ENCODE measurements at regions not wholly inside any gene's neighbourhood (a gene's known extent, or its start where the extent isn't known, plus 50 kb on each side); places are given as distances from the start of the nearest gene placed in this dataset.

- H3K27ac ChIP-seq: peak overlapping the region; percentile 64
- DNase-seq (ENCODE audit: low read depth, low spot score): no peak
Observed at GRCh38 chr20:39523405-39523804, 561.3 kb downstream of the DHX35 start.

DNA sequence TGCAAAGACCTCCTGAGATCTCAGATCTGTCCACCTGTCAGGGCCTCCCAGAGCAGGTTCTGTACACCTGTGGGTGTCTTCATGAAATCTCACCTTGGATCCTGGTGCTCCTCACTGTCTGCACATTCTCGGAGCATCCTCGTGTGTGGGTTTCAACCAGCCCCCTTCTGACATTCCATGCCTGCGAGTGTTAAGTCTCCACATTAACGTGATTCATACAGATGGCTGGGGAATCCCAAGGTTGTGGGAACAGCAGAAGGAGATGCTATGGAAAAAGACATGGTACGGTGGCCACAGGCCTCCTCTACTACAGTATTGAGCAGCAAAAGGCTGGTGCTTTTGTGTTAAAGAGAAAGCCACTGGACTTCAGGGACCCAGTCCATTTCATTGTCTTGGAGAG, 556.5 kb downstream of the DHX35 start:
- DNase-seq (ENCODE audit: low read depth, low spot score): no peak
- no peak overlapping the region for H3K27ac ChIP-seq

DNA sequence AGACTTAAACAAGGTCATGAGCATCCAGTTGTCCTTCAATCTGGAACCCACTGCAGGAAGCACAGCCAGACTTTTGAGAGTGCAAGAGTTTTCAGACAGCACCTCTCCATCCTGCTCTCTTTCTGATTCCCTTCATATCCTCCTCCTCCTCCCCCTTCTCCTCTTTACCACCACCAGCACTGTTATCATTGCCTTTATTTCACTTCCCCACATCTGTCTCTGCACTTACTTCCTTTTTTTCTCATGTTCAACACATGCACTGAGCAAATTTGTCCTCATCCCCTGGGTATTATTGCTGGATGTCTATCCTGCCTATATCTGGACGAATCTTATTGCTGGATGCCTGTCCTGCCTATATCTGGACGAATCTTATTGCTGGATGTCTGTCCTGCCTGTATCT, 554.8 kb downstream of the DHX35 start:
- H3K27ac ChIP-seq: no peak overlapping the region
- DNase-seq (ENCODE audit: low read depth, low spot score): no peak

DNA sequence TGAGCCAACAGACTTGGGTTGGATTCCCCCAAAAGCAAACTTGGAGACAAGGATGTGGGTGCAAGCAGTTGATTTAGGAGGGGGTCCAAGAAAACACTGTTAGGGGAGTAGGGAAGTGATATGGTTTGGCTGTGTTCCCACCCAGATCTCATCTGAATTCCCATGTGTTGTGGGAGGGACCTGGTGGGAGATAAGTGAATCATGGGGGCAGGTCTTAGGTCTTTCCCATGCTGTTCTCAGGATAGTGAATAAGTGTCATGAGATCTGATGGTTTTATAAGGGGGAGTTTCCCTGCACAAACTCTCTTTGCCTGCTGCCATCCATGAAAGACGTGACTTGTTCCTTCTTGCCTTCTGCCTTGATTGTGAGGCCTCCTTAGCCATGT, 542.6 kb downstream of the DHX35 start:
- no peak overlapping the region for H3K27ac ChIP-seq
- DNase-seq (ENCODE audit: low read depth, low spot score): no peak

DNA sequence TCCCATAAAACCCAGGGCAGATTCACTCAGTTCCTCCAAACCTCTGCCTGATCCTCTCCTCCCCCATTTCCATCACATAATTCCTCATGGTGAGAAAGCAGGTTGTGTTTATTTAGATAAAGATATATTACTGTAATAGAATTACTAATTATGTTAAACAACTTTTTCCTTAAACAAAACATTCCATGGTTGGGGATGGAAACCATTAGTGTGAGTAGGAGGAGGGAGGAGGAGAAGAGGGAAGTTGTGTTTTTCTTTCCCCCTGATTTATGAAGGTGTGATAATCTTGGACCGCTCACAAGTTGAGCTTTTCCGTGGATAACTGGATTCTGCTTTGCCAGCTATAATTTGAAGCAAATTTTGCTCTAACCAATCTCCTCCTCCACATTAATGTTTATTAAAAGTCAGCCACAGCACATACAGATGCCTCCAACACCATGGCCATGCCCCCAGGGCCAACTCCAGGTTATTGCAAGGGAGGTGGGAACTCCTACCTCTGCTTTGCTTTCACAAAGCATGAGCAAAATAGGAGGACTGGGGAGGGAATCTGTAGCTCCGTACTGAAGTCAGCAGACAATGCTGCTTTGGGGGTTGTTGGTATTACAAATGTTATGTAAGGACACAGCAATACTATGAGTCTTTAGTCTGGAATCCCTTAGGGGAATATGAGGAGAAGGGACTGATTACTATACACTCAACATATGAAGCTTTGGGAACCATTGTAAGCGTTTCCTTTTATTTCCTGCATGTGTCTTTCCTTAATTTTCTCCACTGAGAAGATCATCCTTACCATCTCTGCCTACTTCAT, 542.0 kb downstream of the DHX35 start:
- no peak for DNase-seq (ENCODE audit: low read depth, low spot score)
- H3K27ac ChIP-seq: no peak overlapping the region

DNA sequence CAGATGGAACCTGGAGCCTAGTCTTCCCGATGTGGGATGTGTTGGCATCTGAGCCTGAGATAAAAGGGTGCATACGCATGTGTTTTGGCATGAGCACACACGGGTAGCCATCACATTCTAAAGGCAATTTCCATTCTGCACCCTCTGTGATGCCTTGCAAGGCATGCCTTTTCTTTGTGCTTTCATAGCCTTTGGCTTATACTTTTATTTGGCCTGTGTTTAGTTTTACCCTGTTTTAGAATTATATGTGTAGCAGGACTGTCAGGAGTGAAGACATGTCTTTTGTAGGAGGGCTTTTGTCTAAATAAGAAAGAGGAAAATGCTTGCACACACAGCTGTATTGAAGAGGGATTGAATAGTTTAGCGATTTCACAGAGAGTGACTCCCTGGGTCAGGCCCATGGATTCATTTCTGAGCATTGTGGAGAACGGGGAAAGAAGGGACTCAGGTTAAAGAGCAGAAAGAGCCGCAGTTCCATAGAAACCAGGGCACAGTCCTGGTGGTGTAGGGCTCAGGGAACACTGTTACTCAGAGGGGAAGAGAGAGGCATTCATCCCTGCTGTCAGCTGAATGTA, 530.2 kb downstream of the DHX35 start:
- DNase-seq (ENCODE audit: low read depth, low spot score): no peak
- no peak overlapping the region for H3K27ac ChIP-seq

GRCh38 chr20:39491711-39492110, 529.6 kb downstream of the DHX35 start:
- no peak overlapping the region for H3K27ac ChIP-seq
- DNase-seq (ENCODE audit: low read depth, low spot score): no peak

DNA sequence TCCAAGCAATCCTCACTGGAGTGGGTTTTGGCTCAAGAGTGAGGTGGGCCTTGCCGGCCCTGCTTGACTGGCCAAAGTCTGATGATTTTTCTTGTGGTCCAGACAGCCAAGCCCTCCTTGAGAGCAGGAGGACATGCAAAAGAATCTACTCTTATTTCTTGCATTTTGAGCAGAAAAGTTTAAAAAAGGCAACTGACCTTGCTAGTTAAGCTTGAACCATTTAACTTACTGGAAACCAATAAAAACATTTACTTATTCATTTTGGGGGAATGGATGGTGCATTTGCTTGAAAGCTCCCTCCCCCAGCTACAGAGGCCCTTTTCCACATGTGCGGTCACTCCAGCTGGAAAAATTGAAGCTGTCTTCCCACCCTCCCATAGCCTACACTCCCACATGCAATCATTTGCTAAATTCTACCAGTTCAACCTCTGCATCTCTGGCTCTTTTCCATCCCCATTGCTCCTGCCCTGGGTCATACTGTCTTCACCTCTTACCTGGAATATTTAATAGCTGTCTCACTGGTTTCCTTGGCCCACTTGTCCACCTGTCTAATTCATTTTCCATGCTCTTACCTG, 527.9 kb downstream of the DHX35 start:
- no peak overlapping the region for H3K27ac ChIP-seq
- DNase-seq (ENCODE audit: low read depth, low spot score): no peak

DNA sequence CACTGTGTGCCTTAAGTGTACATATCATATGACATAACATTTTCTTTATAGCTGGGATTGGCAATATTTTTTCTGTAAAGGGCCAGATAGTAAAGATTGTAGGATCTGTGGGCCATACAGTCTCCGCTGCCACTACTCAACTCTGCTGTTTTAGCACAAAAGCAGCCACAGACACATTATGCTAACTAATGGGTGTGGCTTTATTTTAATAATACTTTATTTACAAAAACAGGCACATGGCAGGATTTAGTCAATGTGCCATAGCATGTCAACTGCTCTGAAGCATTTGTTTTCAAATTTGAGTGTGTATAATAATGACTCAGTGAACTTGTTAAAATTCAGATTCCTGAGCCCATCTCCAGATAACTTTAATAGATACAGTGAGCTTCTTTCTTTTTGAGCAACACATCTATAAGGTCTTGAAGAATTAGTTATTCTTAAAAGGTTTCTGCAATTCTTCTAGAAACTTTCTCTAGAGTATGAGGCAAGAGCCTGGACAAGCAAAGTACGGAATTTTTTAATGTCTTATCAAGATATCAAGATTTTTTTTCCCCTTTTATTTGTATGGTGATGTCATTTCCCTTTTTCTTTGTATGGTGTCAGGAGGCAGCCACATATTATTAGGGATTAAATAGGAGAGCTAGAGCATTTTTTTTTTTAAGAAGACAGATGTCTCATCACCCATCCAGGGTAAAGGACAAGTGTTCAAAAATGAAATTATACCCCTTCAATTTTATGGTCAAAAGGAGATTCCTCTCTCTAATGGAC, 518.3 kb downstream of the DHX35 start:
- no peak overlapping the region for H3K27ac ChIP-seq

DNA sequence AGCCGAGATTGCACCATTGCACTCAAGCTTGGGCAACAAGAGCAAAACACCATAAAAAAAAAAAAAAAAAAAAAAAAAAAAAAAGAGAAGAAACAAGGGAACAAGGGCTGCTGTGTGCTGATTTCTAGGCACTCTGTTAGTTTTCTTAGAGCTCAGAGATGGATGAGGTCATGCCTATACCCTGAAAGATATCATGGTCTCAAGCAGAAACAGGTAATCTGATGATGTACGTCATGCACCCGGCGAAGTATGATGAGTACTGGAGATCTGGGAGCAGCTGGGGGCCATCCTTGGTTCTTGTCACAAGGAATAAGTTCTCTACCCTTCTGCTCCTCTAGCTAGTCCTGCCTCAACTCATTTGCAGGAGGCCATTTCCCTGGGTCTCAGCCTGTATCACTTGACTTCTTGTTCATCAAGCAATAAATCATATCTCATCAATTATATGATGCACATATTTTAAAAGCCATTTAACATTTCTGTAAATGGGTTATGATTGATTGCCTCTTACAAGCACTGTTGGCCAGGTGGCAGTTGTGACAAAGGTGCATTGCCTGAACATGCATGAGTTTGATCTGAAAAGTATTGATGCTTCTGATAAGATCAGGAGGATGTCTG, 517.2 kb downstream of the DHX35 start:
- DNase-seq (ENCODE audit: low read depth, low spot score): no peak
- H3K27ac ChIP-seq: no peak overlapping the region

More for the DNA sequence above, 518.3 kb downstream of the DHX35 start:
- DNase-seq (ENCODE audit: low read depth, low spot score): no peak

- no peak overlapping the region for H3K27ac ChIP-seq
- no peak for DNase-seq (ENCODE audit: low read depth, low spot score)
Observed at GRCh38 chr20:39474879-39475278, 512.7 kb downstream of the DHX35 start.

GRCh38 chr20:39473536-39473935, 511.4 kb downstream of the DHX35 start:
- no peak for DNase-seq (ENCODE audit: low read depth, low spot score)
- no peak overlapping the region for H3K27ac ChIP-seq

GRCh38 chr20:39468703-39469102, 506.6 kb downstream of the DHX35 start:
- no peak overlapping the region for H3K27ac ChIP-seq
- no peak for DNase-seq (ENCODE audit: low read depth, low spot score)

- no peak for DNase-seq (ENCODE audit: low read depth, low spot score)
Observed at GRCh38 chr20:39464238-39464637, 502.1 kb downstream of the DHX35 start.

DNA sequence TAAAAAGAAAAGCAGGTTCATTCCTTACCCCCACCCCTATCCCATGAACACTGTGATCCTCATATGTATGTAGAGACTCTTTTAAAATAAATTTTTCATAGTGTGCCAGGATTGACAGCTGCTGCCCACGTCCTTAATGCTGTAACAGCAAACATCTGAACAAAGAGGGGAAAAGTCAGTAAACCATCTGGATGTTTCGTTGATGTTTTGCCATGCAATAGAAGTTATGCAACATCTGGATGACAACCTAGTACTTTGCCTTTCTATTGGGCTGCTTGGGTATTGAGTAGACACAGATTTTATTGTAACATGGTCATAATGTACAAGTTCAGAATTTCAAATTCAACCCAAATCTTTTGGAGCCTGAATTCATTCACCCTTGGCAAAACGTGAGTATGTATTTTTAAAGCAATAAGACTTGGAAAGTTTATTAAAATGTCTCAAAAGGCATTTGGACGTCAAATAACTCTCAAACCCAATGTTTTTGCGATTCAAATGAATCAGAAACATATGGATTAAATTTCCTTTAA, 500.3 kb downstream of the DHX35 start:
- H3K27ac ChIP-seq: no peak overlapping the region
- DNase-seq (ENCODE audit: low read depth, low spot score): no peak

More at GRCh38 chr20:39464238-39464637, 502.1 kb downstream of the DHX35 start:
- H3K27ac ChIP-seq: no peak overlapping the region

- H3K27ac ChIP-seq: no peak overlapping the region
- no peak for DNase-seq (ENCODE audit: low read depth, low spot score)
Observed at GRCh38 chr20:39458452-39458851, 496.3 kb downstream of the DHX35 start.

DNA sequence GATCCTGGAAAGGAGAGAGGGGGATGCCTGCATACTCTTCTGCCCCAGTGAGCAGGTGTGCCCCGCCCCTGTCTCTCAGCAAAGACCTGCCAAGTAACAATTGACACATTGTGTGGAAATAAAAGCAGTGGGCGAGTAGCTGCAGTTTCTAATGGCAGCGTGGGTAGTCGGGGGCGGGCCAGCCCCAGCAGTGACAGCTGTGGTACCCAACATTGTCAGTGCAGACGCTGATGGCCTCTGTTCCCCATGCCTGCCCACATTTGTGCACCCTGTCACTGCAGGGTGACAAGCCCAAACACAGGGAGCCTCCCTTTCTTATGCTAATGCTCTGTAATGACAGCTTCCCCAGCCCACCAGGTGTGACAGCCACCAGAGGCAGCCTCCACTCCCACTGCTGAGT, 491.7 kb downstream of the DHX35 start:
- no peak overlapping the region for H3K27ac ChIP-seq
- no peak for DNase-seq (ENCODE audit: low read depth, low spot score)

DNA sequence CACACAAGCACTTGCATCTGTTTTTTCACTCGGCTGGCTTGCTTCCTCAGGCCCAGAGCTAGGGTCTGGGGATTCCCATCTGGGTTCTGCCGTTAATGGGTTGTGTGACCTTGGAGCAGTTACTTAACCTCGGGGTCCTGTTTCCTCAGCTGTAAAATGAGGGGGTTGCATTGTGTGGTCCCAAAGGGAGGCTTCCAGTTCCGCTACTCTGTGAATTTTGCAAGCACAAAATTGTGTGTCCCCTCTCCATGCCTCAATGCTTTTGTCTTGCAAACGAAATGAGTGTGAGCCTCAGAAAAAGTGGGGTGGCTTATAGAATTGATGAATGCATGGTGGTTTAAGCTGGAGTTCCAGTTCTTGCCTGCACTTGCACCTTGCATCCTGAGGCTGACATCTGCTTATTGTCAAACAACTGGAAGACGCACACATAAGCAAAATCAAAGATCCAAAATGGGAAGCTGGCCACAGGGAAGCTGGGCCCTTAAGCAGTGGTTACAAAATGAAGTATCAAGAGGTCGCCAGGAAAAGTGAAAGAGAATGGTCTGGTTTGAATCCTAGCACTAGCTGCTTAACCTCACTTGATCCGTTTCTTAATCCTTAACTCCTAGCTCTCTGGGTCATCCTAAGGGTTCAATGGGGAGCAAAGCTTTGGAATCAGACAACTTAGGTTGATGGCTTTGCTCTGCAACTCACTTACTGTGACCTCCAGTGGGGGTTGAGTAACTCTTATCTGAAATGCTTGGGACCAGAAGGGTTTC, 490.6 kb downstream of the DHX35 start:
- no peak overlapping the region for H3K27ac ChIP-seq
- DNase-seq (ENCODE audit: low read depth, low spot score): no peak

GRCh38 chr20:39451386-39451785, 489.2 kb downstream of the DHX35 start:
- DNase-seq (ENCODE audit: low read depth, low spot score): no peak
- no peak overlapping the region for H3K27ac ChIP-seq

GRCh38 chr20:39446397-39446796, 484.3 kb downstream of the DHX35 start:
- DNase-seq (ENCODE audit: low read depth, low spot score): no peak

More at GRCh38 chr20:39446397-39446796, 484.3 kb downstream of the DHX35 start:
- H3K27ac ChIP-seq: no peak overlapping the region

All from epithelial cell of prostate (primary cell).